NCI-H1105 (cell line): ENCODE measurements at regions not wholly inside any gene's neighbourhood (a gene's known extent, or its start where the extent isn't known, plus 50 kb on each side); places are given as distances from the start of the nearest gene placed in this dataset.
"Not testable (repeated sequence)": the region's sequence is repeated elsewhere in the genome, so short reads cannot be mapped to it uniquely, and the experiment has no call there.

Experiments
- DNase-seq: peaks from one replicate; lab custom pipeline; 2025; lab: John Stamatoyannopoulos, UW

DNA sequence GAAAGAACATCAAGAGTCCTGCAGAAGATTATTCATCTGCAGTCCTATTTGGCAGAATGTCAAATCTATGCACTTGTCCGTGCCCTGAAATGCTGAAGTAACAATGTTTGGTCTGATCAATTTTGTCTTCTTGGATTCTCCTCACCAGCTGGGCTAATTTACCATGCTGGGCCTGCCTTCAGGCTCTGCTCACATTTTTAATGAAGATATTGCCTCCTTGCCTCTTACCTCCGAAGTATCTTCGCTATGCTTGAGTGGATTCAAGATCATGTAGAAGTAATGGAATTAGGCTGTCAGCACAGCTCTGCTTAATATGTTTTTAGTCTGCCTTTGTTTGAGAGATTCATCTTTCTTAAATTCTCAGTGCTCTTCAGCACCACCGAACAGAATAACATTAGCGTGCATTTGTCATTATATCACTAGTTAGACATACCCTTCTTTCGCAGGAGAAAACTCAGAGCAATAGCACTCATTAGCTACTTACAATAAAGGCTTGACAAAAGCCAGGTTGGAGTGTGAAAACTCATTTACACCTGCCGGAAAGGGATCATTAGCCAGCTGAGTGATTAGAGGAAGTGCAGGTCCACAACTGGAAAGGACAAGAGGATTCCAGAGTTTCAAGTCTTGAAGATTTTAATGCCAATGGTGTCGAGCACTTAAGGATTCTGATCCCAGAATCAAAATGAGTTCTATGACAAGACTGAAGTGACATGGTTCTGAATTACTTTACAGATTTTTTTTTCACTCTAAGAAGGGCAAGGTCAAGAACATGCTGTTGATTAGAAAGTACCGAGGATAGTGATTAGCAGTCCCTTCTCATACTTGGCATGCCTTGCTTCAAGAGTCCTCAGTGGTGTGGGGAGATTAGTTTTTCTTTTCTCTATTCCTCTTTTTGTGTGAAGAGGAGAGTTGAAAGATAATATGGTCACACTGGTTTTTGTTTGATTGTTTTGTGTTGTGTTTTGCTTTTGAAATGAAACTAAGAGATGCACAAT is 405.6 kb upstream of the TOM1L1 start:
- no peak for DNase-seq

DNA sequence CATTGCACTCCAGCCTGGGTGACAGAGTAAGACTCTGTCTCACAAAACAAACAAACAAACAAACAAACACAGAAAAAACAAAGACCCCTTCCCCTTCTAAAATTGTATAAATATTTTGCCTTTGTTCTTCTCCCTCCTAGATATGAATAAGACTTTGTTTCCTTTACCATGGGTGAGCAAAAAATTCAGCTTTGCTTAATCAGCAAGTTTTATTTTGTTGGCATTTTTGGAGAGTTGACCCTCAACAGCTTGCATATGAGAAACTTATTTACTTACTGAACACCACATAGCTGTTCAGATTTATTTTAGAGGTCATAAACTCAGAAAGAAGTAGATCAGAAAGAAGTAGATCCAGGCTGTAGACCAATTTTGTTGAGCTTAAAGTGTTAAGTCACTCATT is 395.2 kb upstream of the TOM1L1 start:
- DNase-seq: no peak

DNA sequence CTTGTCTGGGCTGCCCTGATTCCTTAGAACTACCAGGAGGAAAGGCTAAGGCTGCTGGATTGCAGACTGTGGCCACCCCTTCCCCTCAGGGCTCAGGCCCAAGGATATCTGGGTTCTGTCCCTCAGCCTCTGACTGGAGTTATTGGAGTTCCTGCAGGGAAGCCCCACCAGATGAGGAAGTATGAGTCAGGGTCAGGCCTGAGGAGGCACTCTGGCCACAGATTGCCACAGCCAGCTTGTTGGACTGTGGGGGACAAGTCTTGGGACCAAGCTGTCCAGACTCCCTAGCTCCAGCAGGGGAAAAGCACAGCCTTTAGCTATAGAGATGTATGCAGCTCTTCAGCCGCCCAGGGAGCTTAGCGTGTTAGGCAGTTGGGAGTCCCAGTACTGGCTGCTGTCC is 381.9 kb upstream of the TOM1L1 start:
- no peak for DNase-seq

DNA sequence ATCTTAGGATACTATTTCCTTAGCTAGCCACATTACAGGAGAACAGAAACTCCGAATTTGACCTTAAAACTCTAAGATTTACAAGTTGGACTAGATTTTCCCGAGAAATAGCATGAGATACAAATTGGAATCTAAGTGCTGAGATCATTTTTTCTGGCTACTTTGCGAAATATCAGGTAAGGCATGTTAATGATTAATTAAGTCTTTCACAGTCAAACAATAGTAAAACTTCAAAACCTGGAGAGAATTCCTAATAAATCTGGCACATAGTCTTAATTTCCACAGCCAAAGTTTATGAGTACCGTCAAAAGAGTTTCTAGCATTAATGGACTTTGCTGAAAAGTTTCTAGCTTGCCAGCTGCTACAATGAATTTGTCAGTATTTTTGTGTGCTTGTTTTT is 379.5 kb upstream of the TOM1L1 start:
- no peak for DNase-seq

DNA sequence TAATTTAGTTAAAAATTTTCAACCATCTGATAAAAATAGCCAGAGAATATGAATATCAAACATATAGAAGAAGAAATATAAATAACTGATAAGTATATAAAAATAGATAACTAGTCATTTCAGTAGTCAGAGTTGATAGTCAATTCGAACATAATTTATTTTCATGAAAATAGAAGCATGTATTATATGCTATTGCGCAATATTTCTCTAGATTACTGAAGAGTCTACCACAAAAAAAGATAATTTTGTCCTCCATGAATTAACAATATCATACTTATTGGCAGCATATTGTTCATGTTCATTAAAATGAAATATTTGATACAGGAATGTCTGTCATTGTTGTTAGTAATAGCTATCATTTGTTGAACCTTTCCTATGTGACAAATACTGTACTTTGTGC is 376.2 kb upstream of the TOM1L1 start:
- no peak for DNase-seq

DNA sequence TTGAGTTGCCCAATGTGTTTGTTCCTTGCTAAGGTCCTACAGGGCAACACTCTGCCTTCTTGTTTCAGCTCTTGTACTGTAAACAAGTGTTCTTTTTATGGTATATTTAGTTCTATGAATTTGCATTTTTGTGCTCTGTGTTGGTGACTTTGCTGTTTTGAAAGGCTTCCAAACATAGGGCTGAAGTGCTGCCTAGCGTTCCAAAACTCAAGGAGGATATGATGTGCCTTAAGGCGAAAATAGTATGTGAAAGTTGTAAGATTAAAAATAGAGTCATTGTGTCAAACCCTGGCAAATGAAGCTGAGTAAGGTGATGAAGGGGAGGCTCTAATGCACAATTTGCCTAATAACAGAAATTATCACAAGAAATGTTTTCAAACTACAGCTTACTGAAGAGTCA is 372.7 kb upstream of the TOM1L1 start:
- no peak for DNase-seq

DNA sequence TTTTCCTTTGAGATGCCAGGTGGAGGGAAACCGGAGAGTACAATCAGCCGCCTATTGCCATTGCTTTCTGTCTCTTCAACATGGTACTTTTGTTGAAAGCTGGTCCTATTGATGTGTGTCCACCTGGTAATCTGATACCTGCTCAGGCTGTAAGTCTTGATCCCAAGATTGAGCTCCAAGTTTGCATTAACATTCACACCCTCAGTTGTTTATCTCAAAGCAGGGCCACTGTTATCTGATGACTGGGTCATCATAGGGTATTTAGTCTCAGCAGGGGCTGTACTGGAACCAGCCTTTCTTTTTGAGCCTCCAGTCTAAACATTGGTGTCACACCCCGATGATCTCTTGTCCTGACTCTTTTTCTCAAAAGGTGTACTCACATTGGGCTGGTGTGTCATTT is 370.3 kb upstream of the TOM1L1 start:
- no peak for DNase-seq

DNA sequence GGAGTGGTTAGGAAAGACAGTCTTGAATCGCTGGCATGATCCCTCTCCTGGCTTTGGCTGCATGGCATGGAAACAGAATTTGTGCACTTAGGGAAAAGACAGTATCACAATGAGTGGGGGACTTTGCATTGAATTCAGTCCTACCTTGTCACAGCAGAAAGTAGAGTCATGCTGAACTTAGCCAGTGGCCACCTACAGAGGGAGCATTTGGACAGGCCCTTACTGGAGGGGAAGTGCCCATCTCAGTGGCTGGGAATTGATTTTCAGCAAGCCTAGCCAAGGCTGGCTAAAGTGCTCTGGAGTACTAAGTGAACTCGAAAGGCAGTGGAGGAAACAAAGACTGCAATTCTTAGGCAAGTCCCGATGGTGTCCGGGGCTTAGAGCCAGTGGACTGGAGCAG is 364.3 kb upstream of the TOM1L1 start:
- no peak for DNase-seq

DNA sequence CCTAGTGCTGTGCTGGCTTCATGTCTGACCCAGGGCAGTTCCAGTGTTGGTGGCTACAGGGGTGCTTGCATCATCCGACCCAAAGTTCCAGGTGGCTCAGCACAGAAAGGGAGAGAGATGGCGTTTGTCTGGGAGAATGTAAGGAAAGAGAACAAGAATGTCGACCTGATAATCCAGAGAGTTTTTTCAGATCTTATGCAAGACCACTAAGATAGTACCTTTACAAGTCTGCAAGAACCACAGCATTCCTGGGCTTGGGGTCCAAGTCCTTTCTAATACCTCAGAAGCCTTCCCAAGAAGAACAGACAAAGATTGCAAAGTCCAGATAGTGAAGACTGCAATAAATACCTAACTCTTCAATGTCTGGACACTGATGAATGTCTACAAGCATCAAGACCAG is 363.0 kb upstream of the TOM1L1 start:
- DNase-seq: no peak

DNA sequence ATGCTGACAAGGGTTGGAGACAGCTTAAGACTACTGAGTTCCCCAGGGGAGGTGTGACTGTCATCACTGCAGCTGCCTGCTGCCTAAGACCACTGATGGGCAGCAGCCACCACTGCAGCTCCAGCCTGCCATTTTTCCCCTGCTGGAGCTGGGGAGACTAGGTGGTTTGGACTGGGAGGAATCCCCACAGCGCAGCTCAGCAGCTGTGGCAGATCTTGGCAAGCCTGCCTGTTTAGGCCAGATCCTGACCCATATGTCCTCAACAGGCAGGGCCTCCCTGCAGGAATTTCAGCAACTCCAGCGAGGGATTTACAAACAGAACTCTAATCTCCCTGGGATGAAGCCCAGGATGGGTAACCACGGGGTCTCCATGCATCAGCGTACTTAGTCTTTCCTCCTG is 356.4 kb upstream of the TOM1L1 start:
- DNase-seq: no peak

DNA sequence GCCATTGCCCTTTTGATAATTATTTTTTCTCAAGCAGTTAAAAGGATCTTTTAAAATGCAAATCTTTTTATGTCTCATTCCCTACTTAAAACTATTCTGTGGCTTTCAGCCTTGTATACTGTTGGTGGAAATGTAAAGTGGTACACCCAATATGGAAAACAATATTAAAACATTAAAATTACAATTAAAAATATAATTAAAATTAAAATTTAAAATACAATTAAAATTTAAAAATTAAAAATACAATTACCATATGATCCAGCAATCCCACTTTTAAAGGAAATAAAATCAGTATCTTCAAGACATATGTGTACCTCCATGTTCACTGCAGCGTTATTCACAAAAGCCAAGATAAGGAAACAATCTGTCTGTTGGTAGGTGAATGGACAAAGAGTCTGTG is 340.8 kb upstream of the TOM1L1 start:
- DNase-seq: no peak

DNA sequence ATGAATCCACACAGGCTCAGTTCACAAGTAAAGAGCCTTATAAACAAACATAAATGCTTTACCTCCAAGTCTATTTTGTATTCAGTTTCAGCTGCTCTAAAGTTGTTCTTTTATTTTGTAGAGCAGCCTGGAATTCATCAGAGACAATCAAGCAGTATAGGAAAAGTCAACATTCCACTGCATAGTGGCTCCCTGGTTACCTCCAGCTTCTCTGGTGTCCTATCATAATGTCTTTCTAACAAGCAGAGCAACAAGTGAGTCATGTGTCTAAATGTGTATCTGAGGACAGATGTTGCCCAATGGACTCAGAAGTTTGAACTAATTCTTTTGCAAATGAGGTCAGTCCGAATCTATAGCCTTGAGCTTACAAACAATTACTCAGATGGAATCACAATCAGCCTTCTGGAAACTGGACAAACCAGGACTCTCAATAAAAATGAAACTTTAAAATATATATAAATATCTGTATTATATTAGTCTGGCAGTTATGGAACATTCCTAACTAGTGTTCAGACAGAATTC is 292.0 kb upstream of the TOM1L1 start:
- DNase-seq: no peak

DNA sequence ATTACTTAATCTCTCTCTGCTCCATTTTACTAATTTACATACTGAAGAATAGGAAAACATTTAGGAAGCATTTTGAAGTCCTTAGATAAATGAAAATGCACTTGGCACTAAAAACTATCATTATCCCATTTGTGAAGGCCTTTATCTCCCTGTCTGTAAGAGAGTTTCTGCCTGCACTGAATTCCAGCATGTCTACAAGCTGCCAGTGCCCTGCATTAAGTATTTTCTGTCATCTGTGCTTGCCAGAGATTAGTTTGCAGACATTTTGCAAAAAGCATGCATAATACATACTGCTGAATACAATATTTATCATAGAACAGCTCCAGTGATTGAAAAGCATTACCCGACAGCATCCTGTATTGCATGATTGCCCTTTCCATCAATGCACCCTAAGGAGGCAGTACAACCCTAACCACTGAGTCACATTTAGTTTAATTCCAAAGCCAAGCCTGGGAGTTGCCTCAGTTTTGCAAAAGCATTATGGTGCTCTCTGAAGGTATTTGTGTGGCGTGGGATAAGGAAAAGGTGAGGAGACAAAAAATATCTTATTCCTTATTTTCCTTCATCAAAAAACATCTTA is 280.2 kb upstream of the TOM1L1 start:
- DNase-seq: no peak

DNA sequence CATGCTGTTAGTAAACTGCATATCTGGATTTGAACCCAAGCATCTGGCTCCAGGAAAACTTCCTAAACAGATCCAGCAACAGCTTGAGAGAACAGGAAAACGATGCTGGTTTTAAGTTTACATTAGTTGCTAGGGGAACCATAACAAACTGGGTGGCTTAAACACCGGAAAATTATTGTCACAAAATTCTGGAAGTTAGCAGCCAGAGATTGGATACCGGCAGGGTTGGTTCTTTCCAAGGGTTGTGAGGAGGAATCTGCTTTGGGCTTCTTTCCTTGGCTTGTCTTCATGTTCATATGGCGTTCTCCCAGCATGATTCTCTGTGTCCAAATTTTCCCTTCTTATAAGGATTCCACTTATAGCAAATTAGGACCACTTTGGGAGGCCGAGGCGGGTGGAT is 276.9 kb upstream of the TOM1L1 start:
- DNase-seq: no peak

DNA sequence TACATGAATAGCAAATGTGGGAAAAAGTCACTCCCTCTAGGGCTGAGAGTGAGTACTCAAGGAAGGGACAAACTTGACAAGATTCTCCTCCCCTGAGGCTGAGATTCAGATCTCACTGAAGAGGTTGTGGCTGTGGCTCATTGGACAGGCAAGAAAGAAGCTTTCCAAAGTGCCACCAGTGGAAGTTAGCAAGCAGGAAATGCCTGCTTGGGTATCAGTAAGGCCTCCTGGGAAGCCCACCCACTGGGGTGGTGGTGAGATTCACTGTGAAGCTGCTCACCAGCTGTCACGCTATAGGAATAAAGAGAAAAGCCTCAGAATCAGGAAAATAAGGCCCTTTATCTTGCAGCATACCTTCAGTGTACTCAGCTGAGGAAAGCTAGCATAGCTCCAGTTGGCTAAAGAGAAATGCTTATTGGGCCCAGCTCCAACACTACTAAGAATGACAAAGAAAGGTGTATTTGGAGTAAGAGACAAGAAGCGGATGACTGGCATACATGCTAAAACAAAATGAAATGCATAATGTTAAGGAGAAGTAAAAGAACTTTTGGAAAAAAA is 274.4 kb upstream of the TOM1L1 start:
- DNase-seq: no peak

DNA sequence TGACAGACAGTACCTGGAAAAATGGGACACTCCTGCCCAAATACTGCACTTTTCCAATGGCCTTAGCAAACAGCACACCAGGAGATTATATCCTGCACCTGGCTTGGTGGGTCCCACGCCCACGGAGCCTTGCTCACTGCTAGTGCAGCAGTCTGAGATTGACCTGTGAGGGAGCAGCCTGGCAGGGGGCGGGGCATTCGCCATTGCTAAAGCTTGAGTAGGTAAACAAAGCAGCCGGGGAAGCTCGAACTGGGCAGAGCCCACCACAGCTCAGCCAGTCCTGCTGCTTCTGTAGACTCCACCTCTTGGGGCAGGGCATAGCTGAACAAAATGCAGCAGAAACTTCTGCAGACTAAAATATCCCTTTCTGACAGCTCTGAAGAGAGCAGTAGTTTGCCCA is 261.2 kb upstream of the TOM1L1 start:
- not testable (repeated sequence) for DNase-seq

DNA sequence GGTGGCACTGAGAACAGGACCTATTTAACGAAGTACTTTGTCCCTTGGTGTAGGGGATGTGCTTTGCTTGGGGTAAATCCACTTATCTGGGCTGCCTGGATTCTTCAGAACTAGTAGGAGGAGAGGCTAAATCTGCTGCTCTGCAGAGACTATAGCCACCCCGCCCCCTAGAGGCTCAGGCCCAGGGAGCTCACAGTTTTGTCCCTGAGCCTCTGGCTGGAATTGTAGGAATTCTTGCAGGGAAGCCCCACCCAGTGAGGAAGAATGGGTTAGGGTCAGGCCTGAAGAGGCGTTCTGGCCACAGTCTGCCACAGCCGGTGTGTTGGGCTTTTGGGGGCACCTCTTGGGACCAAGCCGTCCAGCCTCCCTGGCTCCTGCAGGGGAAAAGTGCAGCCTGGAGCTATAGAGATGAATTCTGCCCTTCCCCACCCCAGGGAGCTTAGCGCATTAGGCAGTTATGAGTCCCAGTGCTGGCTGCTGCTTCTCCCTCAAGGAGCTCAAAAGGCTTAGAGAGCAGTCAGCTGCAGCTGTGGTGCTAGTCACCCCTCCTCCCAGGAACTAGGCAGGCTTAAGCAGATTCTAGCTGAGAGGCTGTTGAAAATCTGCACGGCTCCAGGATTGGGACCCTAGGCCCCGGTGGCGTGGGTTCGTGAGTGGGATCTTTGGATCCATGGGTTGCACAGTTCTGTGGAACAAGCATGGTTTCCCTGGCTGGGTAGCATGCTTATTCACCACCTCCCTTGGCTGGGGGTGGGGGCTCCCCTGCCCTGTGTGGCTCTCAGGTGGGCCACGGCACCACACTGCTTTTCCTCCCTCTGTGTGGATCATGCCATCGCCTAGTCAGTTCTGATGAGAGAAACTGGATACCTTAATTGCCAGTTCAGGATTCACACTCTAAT is 237.4 kb upstream of the TOM1L1 start:
- DNase-seq: no peak

DNA sequence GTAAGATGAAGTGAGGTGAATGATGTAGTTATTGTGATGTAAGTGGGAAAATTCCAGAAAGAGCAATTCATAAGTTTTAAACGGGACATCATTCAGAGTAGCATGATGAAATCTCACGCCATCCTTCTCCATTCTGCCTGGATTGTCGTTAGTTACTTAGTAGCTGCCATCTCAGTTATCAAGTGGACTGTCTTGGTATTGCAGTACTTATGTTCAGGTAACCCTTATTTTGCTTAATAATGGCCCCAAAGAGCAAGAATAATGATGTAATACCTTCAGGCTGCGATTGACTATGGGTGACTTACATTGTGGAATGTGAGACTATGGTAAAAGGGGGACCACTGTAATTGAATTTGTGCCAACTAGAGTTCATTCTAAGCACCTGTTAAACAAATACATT is 234.1 kb upstream of the TOM1L1 start:
- DNase-seq: no peak

DNA sequence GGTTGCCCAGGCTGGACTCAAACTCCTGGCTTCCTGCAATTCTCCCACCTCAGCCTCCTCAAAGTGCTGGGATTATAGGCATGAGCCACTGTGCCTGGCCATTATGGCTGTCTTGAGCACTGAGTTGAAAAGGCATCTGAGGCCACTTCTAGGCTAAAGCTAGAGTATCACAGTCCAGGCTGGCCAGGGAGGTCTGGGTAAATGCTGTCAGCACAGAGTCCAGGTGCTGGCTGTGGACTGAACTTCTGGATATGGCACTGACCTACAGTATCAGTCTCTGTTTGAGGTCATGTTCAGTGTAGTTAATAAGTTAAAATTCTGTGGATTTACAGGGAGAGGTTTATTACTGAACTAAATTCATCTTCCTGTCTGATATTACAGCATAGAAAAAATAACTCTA is 222.5 kb upstream of the TOM1L1 start:
- DNase-seq: no peak

DNA sequence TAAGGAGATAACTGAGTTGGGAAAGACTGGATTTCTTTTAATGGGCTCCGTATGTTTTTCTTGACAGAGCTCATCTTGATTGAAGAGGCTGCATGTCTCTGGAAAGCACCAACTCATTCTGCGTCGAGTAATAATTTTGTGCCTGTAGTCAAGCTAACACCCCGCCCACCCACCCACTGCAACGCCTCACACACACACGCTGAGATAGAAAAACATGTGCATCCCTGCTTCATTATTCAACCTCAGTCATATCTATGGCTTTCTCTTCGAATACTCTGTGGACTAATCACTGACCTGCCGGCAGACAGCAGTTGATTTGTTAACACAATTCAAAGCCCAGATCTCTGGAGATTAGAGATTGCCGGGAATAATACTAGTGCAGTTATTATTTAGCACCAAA is 220.2 kb upstream of the TOM1L1 start:
- DNase-seq: peak; percentile 4

DNA sequence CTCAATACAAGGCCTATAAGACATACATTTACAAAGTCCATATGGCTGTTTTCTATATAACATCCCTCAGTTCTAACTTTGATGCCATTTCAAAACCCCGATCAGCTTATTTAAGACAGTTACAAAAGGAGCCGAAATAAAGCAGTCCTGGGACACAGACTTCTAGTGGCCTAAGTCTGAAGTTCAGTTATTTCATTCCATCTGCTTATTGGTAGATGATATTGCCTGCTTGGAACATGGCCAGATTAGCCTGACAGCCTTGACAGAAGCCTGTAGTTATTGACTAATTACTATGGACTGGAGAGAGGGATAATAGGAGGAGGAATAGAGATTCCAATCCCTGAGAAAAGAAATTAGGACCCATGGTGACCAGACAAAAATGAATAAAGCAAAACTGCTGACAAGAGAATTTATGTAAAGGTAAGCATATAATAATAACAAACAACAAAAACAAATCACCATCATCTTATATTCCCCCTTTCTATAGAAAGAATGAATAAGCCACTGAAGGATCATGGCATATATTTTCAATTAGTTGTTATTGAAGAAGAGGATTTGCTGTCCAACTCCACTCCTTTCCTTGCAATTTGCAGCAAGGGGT is 206.3 kb upstream of the TOM1L1 start:
- DNase-seq: peak; percentile 24

DNA sequence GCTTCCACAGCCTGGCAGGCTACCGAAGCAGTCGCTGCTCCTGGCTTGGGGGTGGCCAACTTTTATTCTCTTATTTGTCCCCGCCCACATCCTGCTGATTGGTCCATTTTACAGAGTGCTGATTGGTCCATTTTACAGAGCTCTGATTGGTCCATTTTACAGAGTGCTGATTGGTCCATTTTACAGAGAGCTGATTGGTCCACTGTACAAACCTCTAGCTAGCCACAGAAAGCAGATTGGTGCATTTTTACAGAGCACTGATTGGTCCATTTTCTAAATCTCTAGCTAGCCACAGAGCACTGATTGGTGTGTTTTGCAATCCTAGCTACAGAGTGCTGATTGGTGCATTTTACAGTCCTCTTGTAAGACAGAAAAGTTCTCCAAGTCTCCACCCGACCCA is 187.9 kb upstream of the TOM1L1 start:
- not testable (repeated sequence) for DNase-seq
